HEK293 (cell line): ENCODE measurements at regions not wholly inside any gene's neighbourhood (a gene's known extent, or its start where the extent isn't known, plus 50 kb on each side); places are given as distances from the start of the nearest gene placed in this dataset.

Experiments
- SETDB1 ChIP-seq: IDR thresholded peaks from one replicate; pipeline ENCODE4 v1.6.1; 2017; ENCODE audit warnings: mild to moderate bottlenecking, low read length, moderate library complexity, mixed read lengths; ENCODE audit not compliant: insufficient read length
- ZNF266 ChIP-seq: fragments of 450-650 bp; formaldehyde crosslinking; IDR thresholded peaks from 2 replicates; pipeline ENCODE4 v1.5.1; 2016; ENCODE audit warnings: missing biosample characterization, missing genetic modification characterization, low read depth
- TF ChIP-seq, protein P1 (sequence below): fragments of 450-650 bp; formaldehyde crosslinking; IDR thresholded peaks from 2 replicates; pipeline ENCODE4 v1.5.1; 2016; ENCODE audit warnings: missing biosample characterization, missing genetic modification characterization
- TF ChIP-seq, protein P2 (sequence below): fragments of 450-650 bp; formaldehyde crosslinking; IDR thresholded peaks from 2 replicates; pipeline ENCODE4 v1.5.1; 2016; ENCODE audit warnings: missing biosample characterization, missing genetic modification characterization

DNA sequence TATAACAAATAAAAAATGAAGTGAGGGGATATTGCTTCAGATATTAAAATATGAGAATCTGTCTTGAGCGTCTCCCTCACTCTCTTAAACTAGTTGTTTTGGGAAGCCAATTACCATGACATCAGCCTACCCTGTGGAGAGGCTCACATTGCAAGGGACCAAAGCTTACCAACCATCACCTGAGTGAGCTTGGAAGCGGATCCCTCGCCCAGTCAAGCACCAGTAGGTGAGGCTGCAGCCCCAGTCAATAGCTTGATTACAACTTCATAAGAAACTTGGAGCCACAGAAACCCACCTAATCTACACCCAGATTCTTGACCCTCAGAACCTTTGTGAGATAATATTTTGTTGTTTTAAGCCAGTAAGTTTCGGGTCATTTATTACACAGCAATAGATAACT, 206.2 kb downstream of the CEMIP2 start:
- no peak for TF ChIP-seq SETDB1
- no peak for TF ChIP-seq ZNF266 (tag by site-specific recombination)
- TF ChIP-seq, protein P1, sequence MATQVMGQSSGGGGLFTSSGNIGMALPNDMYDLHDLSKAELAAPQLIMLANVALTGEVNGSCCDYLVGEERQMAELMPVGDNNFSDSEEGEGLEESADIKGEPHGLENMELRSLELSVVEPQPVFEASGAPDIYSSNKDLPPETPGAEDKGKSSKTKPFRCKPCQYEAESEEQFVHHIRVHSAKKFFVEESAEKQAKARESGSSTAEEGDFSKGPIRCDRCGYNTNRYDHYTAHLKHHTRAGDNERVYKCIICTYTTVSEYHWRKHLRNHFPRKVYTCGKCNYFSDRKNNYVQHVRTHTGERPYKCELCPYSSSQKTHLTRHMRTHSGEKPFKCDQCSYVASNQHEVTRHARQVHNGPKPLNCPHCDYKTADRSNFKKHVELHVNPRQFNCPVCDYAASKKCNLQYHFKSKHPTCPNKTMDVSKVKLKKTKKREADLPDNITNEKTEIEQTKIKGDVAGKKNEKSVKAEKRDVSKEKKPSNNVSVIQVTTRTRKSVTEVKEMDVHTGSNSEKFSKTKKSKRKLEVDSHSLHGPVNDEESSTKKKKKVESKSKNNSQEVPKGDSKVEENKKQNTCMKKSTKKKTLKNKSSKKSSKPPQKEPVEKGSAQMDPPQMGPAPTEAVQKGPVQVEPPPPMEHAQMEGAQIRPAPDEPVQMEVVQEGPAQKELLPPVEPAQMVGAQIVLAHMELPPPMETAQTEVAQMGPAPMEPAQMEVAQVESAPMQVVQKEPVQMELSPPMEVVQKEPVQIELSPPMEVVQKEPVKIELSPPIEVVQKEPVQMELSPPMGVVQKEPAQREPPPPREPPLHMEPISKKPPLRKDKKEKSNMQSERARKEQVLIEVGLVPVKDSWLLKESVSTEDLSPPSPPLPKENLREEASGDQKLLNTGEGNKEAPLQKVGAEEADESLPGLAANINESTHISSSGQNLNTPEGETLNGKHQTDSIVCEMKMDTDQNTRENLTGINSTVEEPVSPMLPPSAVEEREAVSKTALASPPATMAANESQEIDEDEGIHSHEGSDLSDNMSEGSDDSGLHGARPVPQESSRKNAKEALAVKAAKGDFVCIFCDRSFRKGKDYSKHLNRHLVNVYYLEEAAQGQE (tag by site-specific recombination): no peak
- TF ChIP-seq, protein P2, sequence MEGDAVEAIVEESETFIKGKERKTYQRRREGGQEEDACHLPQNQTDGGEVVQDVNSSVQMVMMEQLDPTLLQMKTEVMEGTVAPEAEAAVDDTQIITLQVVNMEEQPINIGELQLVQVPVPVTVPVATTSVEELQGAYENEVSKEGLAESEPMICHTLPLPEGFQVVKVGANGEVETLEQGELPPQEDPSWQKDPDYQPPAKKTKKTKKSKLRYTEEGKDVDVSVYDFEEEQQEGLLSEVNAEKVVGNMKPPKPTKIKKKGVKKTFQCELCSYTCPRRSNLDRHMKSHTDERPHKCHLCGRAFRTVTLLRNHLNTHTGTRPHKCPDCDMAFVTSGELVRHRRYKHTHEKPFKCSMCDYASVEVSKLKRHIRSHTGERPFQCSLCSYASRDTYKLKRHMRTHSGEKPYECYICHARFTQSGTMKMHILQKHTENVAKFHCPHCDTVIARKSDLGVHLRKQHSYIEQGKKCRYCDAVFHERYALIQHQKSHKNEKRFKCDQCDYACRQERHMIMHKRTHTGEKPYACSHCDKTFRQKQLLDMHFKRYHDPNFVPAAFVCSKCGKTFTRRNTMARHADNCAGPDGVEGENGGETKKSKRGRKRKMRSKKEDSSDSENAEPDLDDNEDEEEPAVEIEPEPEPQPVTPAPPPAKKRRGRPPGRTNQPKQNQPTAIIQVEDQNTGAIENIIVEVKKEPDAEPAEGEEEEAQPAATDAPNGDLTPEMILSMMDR (tag by site-specific recombination): no peak
